WTC11 (cell line): ENCODE measurements at regions not wholly inside any gene's neighbourhood (a gene's known extent, or its start where the extent isn't known, plus 50 kb on each side); places are given as distances from the start of the nearest gene placed in this dataset.

Source experiments
- AFF4 ChIP-seq: sonication (generic); formaldehyde crosslinking; IDR thresholded peaks from 2 replicates; pipeline ENCODE4 v1.8.1; 2023; ENCODE audit warnings: mild to moderate bottlenecking, missing genetic modification reagents, borderline replicate concordance
- ATF3 ChIP-seq: sonication (generic); formaldehyde crosslinking; conservative IDR thresholded peaks from 2 replicates; pipeline ENCODE4 v1.8.1; 2022; ENCODE audit warnings: mild to moderate bottlenecking, missing genetic modification reagents
- CDX4 ChIP-seq: fragments of 250-450 bp; sonication (Bioruptor Pico); IDR thresholded peaks from 2 replicates; pipeline ENCODE4 v1.9.0; 2021; ENCODE audit warnings: moderate library complexity, mild to moderate bottlenecking, inconsistent platforms, borderline replicate concordance
- CTCF ChIP-seq: fragments of 200-600 bp; IDR thresholded peaks from 2 replicates; pipeline ENCODE4 v1.8.0; 2022; ENCODE audit warnings: antibody characterized with exemption
- HMGA2 ChIP-seq: fragments of 250-450 bp; sonication (Bioruptor Pico); IDR thresholded peaks from 2 replicates; pipeline ENCODE4 v1.4.0; 2021; ENCODE audit warnings: mild to moderate bottlenecking, moderate library complexity
- HMGXB4 ChIP-seq: sonication (generic); formaldehyde crosslinking; IDR thresholded peaks from 2 replicates; pipeline ENCODE4 v1.8.1; 2023; ENCODE audit warnings: mild to moderate bottlenecking, moderate library complexity, missing genetic modification reagents
- MAX ChIP-seq: sonication (generic); formaldehyde crosslinking; IDR thresholded peaks from 2 replicates; pipeline ENCODE4 v1.8.0; 2022; ENCODE audit warnings: mild to moderate bottlenecking, missing genetic modification reagents
- NFE2L1 ChIP-seq: sonication (generic); formaldehyde crosslinking; IDR thresholded peaks from 2 replicates; pipeline ENCODE4 v1.8.1; 2023; ENCODE audit warnings: missing genetic modification reagents
- NR3C1 ChIP-seq: sonication (generic); formaldehyde crosslinking; conservative IDR thresholded peaks from 2 replicates; pipeline ENCODE4 v1.8.1; 2023; ENCODE audit warnings: low read depth, mild to moderate bottlenecking, missing genetic modification reagents
- PRRX2 ChIP-seq: fragments of 250-450 bp; sonication (Bioruptor Pico); IDR thresholded peaks from 2 replicates; pipeline ENCODE4 v1.8.0; 2021; ENCODE audit warnings: mild to moderate bottlenecking
- USF1 ChIP-seq: sonication (generic); formaldehyde crosslinking; IDR thresholded peaks from 2 replicates; pipeline ENCODE4 v1.8.0; 2022; ENCODE audit warnings: mild to moderate bottlenecking, missing genetic modification reagents
- USF2 ChIP-seq: sonication (generic); formaldehyde crosslinking; IDR thresholded peaks from 2 replicates; pipeline ENCODE4 v1.8.1; 2023; ENCODE audit warnings: mild to moderate bottlenecking, missing genetic modification reagents, moderate library complexity
- ZBTB43 ChIP-seq: sonication (generic); formaldehyde crosslinking; IDR thresholded peaks from 2 replicates; pipeline ENCODE4 v1.8.1; 2023; ENCODE audit warnings: mild to moderate bottlenecking, missing genetic modification reagents

- TF ChIP-seq NR3C1 (CRISPR knock-in tag): no peak
- TF ChIP-seq USF2: no peak
- TF ChIP-seq MAX: no peak
- TF ChIP-seq ZBTB43 (CRISPR knock-in tag): no peak
- TF ChIP-seq CTCF: no peak
- no peak for TF ChIP-seq HMGA2 (CRISPR knock-in tag)
- no peak for TF ChIP-seq HMGXB4 (CRISPR knock-in tag)
- TF ChIP-seq ATF3: no peak
- TF ChIP-seq CDX4 (CRISPR knock-in tag): no peak
- no peak for TF ChIP-seq NFE2L1 (CRISPR knock-in tag)
- TF ChIP-seq PRRX2: no peak
- no peak for TF ChIP-seq USF1
- no peak for TF ChIP-seq AFF4
Observed at GRCh38 chr13:92959790-92960189, 266.8 kb upstream of the GPC6 start.
